NCI-H2107 treated with DMSO at 0.1 percent for 48 hours (cell line): ENCODE measurements at regions not wholly inside any gene's neighbourhood (a gene's known extent, or its start where the extent isn't known, plus 50 kb on each side); places are given as distances from the start of the nearest gene placed in this dataset.
"Not testable (repeated sequence)": the region's sequence is repeated elsewhere in the genome, so short reads cannot be mapped to it uniquely, and the experiment has no call there.

Experiments used
- DNase-seq: peaks from one replicate; lab custom pipeline; 2025; ENCODE audit not compliant: unreplicated experiment; lab: John Stamatoyannopoulos, UW

DNA sequence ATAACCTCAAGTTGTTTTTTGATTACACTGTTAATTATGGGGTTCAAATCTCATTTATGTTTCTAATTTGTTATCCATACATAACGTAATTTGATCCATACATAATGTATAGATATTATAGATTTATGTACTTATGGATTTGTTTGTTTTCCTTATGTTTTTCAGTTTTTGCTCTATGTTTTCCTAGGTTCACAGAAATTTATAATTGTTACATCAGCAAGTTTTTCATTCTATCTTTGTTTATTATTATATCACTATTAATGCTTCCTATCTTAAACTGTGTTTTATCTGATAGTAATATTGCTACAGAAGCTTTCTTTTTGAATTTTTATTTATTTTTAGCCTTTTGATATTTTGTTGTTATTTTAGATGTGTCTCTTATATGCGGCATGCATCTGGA is 194.3 kb upstream of the SOX21 start:
- no peak for DNase-seq

DNA sequence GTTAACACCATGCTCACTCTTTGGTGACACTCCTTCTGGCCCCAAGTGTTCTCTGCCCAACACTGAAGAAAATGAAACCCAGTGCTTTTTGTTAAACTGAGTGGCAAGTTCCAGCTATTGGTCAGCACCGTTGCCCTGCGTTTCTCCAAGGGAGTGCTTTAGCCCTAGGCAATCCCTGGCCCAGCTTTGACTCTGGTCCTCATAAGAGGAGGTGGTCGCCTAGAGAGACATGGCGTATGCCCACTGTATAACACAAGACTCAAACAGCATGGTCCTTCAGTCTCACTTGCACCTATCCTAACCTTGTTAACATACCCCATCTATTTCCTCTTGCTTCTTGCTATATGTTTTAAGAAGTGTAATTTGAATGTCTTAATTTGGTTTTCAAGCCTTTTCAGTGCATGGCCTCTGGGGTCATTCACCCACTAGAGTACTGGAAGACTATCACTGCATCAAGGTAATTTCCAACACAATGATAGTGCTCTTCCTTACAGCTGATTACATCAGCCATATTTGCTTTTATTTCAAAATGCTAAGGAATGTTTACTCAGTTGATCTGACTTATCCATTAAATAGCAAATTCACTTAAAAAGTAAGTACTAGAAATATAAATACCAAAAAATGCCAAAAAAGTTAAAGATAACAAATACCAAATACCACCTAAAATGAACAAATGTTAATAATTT is 190.5 kb upstream of the SOX21 start:
- no peak for DNase-seq

DNA sequence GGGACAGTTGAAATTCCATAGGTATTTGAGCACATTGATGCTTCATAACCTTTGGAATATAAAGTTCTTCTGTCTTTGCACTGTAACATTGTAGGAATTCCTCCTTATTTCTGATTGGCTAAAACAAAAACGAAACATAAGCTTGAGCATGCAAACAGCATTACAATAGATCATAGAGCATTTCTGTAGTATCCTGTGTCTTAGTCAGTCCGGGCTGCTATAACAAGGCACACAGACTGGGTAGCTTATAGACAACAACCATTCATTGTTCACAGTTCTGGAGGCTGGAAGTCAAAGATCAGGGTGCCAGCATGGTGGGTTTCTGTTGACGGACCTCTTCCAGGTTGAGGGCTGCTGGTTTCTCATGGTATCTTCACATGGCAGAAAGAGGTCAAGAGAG is 188.7 kb upstream of the SOX21 start:
- no peak for DNase-seq

DNA sequence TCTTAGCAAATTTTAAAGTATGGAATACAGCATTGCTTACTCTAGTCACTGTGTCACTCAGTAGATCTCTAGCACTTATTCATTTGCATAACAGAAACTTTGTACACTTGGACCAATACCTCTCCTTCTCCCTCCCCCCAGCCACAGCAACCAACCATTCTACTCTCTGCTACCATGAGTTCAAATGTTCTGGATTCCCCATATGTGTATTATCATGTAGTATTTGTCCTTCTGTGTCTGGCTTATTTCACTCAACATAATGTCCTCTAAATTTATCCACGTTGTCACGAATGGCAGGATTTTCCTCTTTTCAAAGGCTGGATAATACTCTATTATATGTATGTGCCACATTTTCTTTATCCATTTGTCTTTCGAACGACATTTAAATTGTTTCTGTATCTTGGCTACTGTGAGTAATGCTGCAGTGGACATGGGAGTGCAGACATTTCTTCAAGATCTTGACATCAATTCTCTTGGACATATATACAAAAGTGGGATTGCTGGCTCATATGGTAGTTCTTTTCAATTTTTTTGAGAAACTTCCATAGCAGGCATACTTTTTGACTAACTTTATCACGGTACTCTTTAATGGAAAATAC is 184.5 kb upstream of the SOX21 start:
- DNase-seq, result no peak

DNA sequence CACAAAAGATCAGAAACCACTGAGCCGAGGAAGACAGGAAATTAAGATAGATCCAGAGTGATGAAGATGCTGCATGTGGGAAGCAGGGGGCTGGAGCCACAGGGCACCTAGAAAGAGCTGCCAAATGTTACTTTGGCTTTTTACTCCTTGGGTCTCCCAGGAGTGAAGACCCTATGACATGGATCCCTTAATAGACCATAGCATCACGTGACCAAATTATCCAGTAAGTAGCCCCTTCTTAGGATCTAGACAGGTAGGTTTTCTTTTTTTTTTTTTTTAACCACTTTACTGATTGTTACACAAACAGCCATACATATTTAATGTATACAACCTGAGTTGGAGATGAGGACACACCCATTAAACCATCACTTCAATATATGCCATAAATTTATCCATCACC is 183.9 kb upstream of the SOX21 start:
- no peak for DNase-seq

DNA sequence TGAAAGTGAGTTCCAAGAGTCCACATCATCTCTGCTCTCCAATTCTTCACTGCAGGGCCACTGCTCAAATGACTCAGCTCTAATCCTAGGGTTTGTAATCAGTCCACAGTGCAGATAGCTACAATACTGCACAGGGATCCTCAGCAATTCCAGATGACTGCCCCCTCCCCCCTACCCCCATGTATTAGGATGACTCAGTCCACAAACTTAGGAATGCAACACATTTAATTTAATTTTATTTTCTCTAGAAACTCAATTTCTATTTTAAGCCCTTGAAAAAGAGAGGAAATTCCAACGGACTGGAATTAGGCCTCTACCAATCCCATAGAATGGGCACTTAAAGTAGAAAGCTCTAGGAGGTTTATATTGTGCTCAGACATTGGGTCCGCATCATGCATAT is 173.8 kb upstream of the SOX21 start:
- no peak for DNase-seq

DNA sequence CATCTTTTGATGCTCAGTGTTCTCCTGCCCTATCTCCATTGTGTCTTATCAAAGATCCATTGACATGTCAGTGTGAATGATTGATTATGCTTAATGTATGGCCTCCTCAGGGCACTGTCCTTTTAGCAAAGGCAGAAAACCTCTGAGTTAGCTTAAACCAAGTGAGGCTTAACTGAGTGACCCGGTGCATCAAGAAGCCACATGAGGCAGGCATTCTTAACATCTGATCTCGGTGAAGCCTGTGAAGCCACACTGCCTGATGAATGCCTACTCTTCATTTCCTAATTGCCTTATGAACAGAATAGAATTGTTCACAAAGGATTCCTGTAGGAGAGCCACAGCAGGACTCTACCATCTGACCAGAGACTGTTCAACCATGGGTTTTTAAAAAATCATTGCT is 168.1 kb upstream of the SOX21 start:
- no peak for DNase-seq

DNA sequence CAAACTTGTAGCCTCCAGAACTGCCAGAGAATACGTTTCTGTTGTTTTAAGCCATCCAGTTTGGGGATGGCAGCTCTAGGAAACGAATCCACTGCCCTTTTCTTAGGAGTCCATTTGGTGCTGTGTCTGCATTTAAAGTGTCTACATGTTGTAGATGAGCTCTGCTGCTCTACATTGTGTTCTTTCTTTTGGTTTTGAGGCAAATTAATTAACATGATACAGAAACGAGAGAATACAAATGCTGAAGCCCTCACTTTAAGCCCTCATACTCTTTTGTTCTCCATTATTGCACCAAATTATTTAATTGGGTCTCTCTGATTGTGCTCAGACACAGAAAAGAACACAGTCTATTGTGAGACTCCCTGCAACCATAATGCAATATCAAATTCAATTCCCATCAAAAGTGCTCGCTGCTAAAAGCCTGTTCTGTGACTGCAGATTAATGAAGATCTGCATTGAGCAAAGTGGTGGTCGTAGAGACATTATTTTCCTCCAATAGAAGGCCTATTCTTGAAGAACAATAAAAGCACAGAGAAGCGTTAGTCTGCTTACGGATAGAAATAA is 166.3 kb upstream of the SOX21 start:
- DNase-seq, result no peak

DNA sequence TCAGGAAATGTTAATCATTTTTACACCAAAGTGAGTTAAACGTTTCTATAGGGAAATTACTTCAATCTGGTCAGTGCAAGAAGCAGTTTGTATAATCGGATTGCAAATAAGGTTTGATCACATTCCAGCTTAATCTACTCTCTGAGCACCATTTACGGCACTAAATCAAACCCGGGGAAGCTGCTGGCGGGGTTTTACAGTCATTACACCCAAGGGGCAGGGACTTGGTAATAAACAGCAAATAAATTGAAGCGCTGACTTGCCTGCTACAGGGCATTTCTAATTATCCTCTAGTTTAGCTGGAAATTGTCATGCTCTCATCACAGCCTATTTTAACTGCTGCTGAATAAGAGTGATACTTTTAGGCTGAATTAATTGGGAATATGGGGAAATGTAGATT is 152.1 kb upstream of the SOX21 start:
- no peak for DNase-seq

DNA sequence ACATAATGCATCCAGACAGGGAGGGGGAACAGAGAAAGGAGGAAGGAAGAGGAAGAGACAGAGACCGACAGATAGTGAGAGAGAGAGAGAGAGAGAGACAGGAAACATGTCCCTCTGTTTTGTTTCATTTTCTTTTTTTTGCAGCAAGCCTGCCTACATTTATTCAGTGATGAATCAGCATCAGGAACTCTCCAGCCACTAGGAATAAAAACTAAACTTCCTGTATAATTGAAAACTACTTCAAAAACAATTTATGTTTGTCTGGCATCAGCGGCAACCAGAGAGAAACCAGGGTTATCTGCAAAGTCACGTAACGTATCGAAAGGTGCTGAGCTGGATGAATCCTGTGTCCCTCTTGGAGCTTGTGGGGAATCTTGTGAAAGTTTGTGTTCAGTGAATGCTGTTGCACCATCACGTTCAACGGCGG is 148.6 kb upstream of the SOX21 start:
- no peak for DNase-seq

DNA sequence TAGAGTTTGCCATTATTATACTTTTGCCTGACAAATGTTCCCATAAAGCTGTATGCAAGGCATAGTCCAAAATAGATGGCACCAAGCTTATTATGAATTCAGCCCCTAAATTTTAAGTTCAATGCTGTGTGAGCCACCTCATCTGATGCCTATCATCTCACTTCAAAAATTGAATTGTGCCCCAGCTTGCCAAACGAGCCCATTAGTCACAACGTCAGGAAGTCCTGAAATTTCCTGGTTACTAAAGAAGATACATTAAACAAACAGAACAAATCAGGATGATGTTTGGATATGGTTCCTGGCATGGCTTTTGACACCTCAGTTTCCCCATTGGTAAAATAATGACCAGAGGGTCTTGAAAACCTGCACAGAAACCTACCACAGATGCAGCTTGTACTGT is 147.5 kb upstream of the SOX21 start:
- DNase-seq, result no peak

DNA sequence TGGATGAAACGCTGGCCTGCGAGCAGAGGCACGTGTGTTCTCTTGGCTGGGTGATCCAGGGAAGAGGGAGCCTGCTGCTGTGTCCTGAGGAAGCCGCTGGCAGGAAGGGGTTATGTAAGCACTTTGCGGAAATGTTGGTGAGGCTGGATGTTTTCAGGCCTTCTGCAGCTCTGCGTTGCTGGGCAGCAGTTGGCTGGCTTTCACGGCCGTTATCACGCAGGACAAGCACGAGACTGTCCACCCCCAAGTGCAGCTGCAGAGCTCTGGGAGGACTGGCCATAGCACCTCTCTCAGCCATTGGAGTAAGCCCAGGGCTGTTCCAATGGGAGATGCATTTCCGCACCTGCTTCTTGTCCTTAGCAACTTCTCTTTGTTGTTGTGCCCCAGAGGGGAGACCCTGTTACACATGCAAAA is 146.9 kb upstream of the SOX21 start:
- DNase-seq, result no peak

DNA sequence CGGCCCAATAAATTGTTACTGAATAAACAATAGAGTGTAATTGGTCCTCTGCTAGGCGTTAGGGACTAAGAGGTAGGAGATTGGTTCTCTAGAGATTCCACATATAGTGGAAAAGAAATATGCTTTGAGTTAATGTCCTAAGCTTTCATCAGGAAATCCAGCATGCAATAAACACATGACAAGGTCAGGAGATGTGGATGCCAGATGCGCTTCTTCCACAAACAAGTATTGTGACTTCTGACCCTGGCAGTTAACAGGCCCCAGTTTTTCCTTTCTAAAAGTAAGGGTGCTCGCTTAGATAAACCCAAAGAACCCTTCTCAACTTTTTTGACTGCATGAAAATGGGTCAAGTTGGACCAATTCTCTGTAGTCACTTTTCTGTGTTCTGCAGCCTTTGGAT is 146.5 kb upstream of the SOX21 start:
- no peak for DNase-seq

DNA sequence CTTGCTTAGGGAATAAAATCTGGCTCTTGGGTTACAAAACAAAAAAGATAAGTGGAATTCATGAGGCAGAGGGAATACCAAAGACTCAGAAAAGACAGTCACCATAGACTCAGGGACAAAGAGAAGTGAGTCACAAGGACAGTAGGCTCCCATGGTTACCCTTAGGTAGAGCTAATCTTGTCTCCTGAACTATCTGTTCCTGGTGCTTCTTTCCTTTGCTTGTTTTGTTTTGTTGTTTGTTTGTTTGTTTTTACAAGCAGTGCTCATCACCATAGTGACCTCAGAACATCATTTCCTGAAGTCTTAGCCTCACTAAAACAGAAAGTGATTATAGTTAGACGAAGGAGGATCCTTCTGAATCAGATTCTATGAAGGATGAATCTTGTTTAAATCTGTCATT is 142.3 kb upstream of the SOX21 start:
- DNase-seq, result no peak

DNA sequence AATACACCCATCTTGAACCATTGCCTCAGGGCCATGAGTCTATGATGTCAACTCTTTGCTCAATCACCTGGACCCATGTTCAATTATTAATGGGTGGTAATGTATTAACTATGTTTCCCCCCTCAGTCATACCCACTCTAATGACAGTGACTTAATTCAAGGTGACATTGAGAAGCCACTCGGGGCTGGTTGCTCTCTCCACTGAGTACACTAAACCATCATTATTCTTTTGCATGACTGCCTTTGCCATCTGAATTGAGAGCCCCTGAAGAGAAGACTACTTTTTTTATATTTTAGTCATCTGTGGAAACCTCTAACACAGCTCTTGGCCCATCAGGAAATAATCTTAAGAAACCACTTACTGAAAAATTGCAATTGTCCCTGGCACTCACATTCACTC is 139.2 kb upstream of the SOX21 start:
- DNase-seq, result no peak

DNA sequence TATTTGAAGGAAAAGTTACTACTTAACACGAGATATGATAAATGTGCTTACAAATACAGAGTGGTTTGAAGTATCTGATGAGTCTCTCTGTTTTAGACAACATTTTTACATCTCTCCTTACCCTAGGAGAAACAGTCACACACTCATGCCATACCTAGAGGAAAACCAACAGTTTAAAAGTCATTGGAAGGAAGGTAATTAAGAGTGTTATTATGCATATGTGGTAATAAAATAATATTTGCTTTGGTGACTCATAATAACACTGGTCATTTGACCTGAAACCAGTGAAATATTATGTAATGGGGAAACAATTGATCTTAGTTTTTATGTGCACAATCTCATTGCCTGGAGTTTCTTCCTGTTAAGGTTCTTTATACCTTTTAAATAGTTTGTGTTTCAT is 136.9 kb upstream of the SOX21 start:
- no peak for DNase-seq

DNA sequence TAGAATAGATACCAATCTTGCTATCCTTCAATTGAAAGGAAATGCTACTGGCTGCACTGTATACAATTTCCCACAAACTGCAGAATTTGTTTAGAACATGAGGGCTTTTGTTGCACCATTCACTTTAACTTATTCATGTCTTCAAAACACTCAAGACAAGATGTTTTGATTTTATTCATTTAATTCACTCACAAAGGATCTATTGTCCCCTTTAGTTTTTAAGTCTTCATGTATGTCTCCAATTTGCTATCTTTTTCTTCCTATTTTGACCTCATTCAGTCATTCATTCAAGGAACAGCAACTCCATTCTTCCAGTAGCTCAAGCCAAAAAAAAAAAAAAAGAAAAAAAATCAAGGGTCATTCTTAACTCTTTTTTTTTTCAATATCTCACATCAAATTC is 130.6 kb upstream of the SOX21 start:
- no peak for DNase-seq

DNA sequence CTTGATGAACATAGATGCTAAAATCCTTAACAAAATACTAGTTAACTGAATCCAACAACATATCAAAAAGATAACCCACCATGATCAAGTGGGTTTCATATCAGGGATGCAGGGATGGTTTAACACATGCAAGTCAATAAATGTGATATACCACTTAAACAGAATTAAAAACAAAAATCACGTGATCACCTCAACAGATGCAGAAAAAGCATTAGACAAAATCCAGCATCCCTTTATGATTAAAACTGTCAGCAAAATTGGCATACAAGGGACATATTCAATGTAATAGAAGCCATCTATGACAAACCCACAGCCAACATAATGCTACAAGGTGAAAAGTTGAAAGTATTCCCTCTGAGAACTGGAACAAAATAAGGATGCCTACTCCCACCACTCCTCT is 124.7 kb upstream of the SOX21 start:
- DNase-seq, result not testable (repeated sequence)

DNA sequence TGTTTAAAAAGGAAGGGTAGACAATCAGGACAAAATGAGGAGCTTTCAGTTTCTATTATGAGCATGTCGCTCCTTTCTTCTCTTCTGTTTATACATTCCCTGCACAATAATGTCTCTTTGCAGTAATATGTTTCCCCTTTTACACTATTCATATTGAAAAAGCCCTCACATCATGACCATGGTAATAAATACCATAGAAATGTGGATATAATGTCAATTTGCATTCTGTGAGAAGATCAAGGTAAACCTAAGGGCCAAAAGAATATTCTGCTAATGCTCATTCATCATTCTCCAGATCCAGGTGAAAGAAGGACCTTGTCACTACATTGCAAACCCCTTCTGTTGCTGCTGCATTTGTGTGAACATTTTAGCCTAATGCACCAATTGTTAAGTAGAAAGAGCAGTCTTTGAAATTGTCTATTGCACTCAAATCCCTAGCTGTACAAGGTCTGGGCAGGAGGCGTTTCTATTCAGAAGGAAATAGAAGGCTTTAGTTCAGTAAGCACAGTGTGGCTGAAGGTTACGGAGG is 117.6 kb upstream of the SOX21 start:
- no peak for DNase-seq

DNA sequence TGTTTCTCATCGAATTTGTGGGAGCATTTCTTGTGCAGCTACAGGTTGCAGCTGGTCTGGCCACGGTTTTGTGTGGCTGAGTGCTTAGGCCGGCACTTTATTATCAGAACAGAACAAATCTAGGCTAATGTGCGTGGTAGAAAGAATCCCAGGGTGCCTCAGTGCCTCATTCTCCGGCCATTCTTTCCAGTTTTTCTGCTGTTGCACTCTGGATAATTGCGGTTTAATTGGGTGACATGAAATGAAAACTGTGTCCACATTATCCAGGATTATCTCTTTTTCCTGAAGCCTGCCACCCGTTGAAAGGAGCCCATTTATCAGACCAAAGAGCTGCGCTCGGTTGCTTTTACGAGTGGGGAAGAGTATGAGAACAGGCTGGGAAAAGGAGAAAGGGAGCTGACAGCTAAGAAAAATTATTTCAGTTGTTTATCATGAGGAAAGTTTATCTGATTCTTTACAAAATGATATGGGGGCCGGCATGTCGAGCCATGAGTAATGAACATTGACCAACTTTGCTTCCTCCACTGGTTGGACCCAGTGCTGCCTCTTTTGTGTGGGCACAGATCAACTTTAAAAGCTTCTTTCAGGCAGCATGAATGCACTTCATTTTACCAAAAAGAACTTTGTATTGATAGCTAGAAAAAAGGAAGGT is 117.0 kb upstream of the SOX21 start:
- DNase-seq, result no peak

DNA sequence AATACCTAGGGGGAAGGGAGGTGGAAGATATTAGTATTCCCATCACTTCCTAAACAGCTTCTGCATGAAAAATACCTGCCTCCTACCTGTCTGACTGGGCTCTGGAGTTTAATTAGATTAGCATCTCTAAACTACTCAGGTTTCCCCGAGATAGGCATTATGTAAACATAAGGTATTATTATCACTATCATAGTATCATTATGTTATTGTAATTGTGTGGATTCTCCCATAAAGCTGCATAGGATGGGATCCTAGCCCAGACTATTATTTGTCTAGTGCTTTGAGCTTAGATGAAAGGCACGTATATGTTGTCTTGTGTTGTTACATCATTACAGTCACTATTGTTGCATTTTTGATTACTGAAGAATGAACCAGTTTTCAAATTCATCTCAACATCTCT is 115.2 kb upstream of the SOX21 start:
- DNase-seq, result no peak

DNA sequence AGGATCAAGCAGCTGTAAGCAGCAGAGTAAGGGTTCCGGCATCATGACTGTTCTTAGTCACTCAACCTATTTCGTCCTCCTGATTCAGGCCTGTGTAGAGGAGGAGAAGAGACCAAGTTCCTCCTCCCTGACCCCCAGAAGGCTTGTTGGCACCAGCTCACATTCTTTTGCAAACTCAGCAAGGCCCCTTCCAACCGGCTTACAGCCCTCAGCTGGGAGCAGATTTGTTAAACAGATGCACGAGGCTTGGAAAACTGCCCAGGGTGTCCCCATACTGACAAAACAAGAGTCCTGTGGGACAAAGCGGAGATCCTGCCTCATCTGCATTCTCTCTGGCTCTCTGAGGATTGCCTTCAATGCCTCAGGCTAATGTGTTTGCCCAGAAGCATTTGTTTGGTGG is 113.2 kb upstream of the SOX21 start:
- DNase-seq, result no peak
